Astrocyte (in vitro differentiated cells and primary cell): ENCODE measurements at regions not wholly inside any gene's neighbourhood (a gene's known extent, or its start where the extent isn't known, plus 50 kb on each side); places are given as distances from the start of the nearest gene placed in this dataset.
A peak's percentile ranks its signal among the peaks of the same experiment; 100 is the strongest.

Experiments
- DNase-seq: peaks from one replicate; pipeline ENCODE4 v3.0.0-alpha.2; 2010; ENCODE audit warnings: low read depth
- FAIRE-seq: peaks from 2 replicates; lab custom pipeline; 2011; peaks lifted over from hg19 to GRCh38; lab: Jason Lieb, UNC
- H2AFZ ChIP-seq: 2 replicates; pipeline ENCODE4 v1.6.0; 2012; ENCODE audit warnings: low read depth, low read length, inconsistent platforms
- H3K27ac ChIP-seq: 2 replicates; pipeline ENCODE4 v1.5.1; 2011; ENCODE audit warnings: low read depth, low read length, inconsistent platforms
- H3K27me3 ChIP-seq: 2 replicates; pipeline ENCODE4 v1.6.0; 2011; ENCODE audit warnings: low read length, inconsistent platforms; ENCODE audit not compliant: insufficient read depth
- H3K36me3 ChIP-seq: 2 replicates; pipeline ENCODE4 v1.5.1; 2011; ENCODE audit warnings: low read length, inconsistent platforms; ENCODE audit not compliant: insufficient read depth
- H3K4me1 ChIP-seq: 2 replicates; pipeline ENCODE4 v1.5.1; 2011; ENCODE audit warnings: low read length, inconsistent platforms; ENCODE audit not compliant: insufficient read depth
- H3K4me2 ChIP-seq: 2 replicates; pipeline ENCODE4 v1.6.0; 2012; ENCODE audit warnings: low read length, inconsistent platforms
- H3K4me3 ChIP-seq: 2 replicates; pipeline ENCODE4 v1.5.1; 2011; ENCODE audit warnings: low read depth, mild to moderate bottlenecking, low read length, inconsistent platforms; ENCODE audit not compliant: insufficient read depth
- H3K79me2 ChIP-seq: 2 replicates; pipeline ENCODE4 v1.6.0; 2012; ENCODE audit warnings: mild to moderate bottlenecking, low read length, inconsistent platforms; ENCODE audit not compliant: insufficient read depth
- H3K9ac ChIP-seq: 2 replicates; pipeline ENCODE4 v1.6.0; 2012; ENCODE audit warnings: mild to moderate bottlenecking, low read length, inconsistent platforms
- H3K9me3 ChIP-seq: 2 replicates; pipeline ENCODE4 v1.5.1; 2012; ENCODE audit warnings: low read depth, mild to moderate bottlenecking, low read length, inconsistent platforms; ENCODE audit not compliant: insufficient read depth
- H4K20me1 ChIP-seq: 2 replicates; pipeline ENCODE4 v1.6.0; 2012; ENCODE audit warnings: low read length, inconsistent platforms; ENCODE audit not compliant: insufficient read depth
- H3K27ac Mint-ChIP-seq: one replicate; pipeline ENCODE4 v1.8.0; 2021; ENCODE audit warnings: mild to moderate bottlenecking, mixed read lengths; ENCODE audit not compliant: unreplicated experiment
- H3K27me3 Mint-ChIP-seq: one replicate; pipeline ENCODE4 v1.8.0; 2021; ENCODE audit warnings: low read depth, mixed read lengths; ENCODE audit not compliant: unreplicated experiment
- H3K36me3 Mint-ChIP-seq: one replicate; pipeline ENCODE4 v1.8.0; 2021; ENCODE audit warnings: low read depth, mixed read lengths; ENCODE audit not compliant: unreplicated experiment
- H3K4me1 Mint-ChIP-seq: one replicate; pipeline ENCODE4 v1.8.0; 2021; ENCODE audit warnings: low read depth, mixed read lengths; ENCODE audit not compliant: unreplicated experiment
- H3K4me3 Mint-ChIP-seq: one replicate; pipeline ENCODE4 v1.8.0; 2021; ENCODE audit warnings: mild to moderate bottlenecking, moderate library complexity, mixed read lengths; ENCODE audit not compliant: unreplicated experiment
- H3K9me3 Mint-ChIP-seq: one replicate; pipeline ENCODE4 v1.8.0; 2021; ENCODE audit warnings: mild to moderate bottlenecking, mixed read lengths; ENCODE audit not compliant: unreplicated experiment
- CTCF ChIP-seq: IDR thresholded peaks from 2 replicates; pipeline ENCODE4 v1.5.1; 2011; ENCODE audit warnings: low read depth, mild to moderate bottlenecking, inconsistent platforms, low read length, moderate library complexity; ENCODE audit not compliant: insufficient read depth
- EZH2 ChIP-seq: IDR thresholded peaks from 2 replicates; pipeline ENCODE4 v1.6.1; 2012; ENCODE audit warnings: mild to moderate bottlenecking, low read length, inconsistent platforms; ENCODE audit not compliant: insufficient read depth

DNA sequence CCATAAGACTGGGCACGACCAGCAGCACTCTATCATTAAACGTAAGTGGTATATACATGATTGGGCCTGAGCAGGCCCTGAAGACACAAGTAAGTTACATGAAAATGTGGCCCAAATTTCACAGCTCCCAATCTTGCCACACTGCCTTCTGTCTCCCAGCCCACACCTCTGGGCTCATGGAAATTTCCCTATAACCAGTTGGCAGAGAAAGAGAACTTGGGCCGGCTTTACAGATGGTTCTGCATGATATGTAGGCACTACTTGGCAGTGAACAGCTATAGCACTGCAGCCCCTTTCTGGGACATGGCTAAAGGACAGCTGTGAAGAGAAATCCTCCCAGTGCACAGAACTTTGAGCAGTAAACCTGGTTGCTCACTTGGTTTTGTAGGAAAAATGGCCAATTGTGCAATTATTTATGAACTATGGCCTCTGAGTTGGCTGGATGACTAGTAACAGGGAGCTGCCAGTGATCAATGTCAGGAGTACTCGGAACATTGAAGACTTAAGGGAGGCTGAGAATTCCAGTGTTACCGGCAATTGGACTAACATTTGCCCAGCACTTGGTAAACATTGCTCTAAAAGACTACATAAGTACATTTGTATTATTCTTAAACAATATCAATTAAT is 1006.6 kb upstream of the LRRN3 start:
- FAIRE-seq = no peak
- Histone ChIP-seq H4K20me1 (no peaks in the 10 kb centered on the region), H3K4me3 (no peak overlapping the region), H3K9me3 (no peaks in the 10 kb centered on the region), H3K9ac (no peak overlapping the region), H3K27ac (no peak overlapping the region), H3K27me3 (no peaks in the 10 kb centered on the region), H3K4me1 (no peaks in the 10 kb centered on the region), H3K4me2 (no peak overlapping the region), H2AFZ (no peak overlapping the region), H3K36me3 (no peaks in the 10 kb centered on the region), H3K79me2 (no peaks in the 10 kb centered on the region)
- Mint-ChIP-seq H3K4me1 (no peaks in the 10 kb centered on the region), H3K27ac (no peak overlapping the region), H3K27me3 (no peaks in the 10 kb centered on the region), H3K4me3 (no peak overlapping the region), H3K9me3 (no peaks in the 10 kb centered on the region), H3K36me3 (no peaks in the 10 kb centered on the region)
- no peak for TF ChIP-seq CTCF
- no peak for TF ChIP-seq EZH2
- no peak for DNase-seq

- Histone ChIP-seq H3K9ac (no peak overlapping the region), H2AFZ (no peak overlapping the region), H3K4me3 (no peak overlapping the region), H3K36me3 (no peaks in the 10 kb centered on the region), H3K4me1 (no peaks in the 10 kb centered on the region), H4K20me1 (no peaks in the 10 kb centered on the region), H3K4me2 (no peak overlapping the region), H3K79me2 (no peaks in the 10 kb centered on the region), H3K27me3 (no peaks in the 10 kb centered on the region), H3K9me3 (no peaks in the 10 kb centered on the region), H3K27ac (no peak overlapping the region)
- no peak overlapping the region for H3K27ac Mint-ChIP-seq
- H3K4me1 Mint-ChIP-seq = no peaks in the 10 kb centered on the region
- peaks cover 4% of the 10 kb centered on the region for H3K9me3 Mint-ChIP-seq
- no peaks in the 10 kb centered on the region for H3K27me3 Mint-ChIP-seq
- H3K4me3 Mint-ChIP-seq = no peak overlapping the region
- DNase-seq (peak; percentile 4), FAIRE-seq (no peak)
- peak; percentile 41 for TF ChIP-seq CTCF
- no peak for TF ChIP-seq EZH2
- no peaks in the 10 kb centered on the region for H3K36me3 Mint-ChIP-seq
These were observed 1000.7 kb upstream of the LRRN3 start for GRCh38 chr7:110090110-110090820.
